ENCODE measurements at regions not wholly inside any gene's neighbourhood (a gene's known extent, or its start where the extent isn't known, plus 50 kb on each side); places are given as distances from the start of the nearest gene placed in this dataset.

DNA sequence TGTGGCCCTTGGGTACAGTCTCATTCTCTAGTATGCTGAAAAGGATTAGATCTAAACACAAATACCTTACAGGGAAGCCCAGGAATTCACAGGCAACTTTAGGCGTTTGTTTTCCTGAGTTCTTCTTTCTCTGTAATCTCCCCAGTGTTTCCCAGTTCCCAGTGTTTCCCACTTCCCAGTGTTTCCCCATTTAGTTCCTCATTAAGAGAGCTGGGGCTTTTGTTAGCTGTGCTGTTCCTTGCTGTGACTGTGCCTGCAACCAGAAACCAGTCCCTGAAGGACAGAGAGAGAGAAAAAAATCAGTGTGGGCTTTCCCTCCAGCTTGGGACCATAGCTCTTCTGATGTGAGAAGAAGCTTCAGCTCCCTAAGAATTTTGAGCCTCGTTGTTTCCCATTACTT lies 802.9 kb upstream of the COBL start:
- no peak for TF ChIP-seq SP1 (IDR thresholded peaks at IDR 0.05)
- no peak for TF ChIP-seq FOXA1 (IDR thresholded peaks at IDR 0.05)
- TF ChIP-seq L3MBTL2 (conservative IDR thresholded peaks at IDR 0.05), result no peak
- no peak for TF ChIP-seq FOXM1 (IDR thresholded peaks at IDR 0.05; ENCODE audit: borderline replicate concordance)
- TF ChIP-seq TARDBP (IDR thresholded peaks at IDR 0.05), result no peak
- no peak for TF ChIP-seq CTBP1 (IDR thresholded peaks at IDR 0.05; ENCODE audit: borderline replicate concordance)
- TF ChIP-seq, protein P1, sequence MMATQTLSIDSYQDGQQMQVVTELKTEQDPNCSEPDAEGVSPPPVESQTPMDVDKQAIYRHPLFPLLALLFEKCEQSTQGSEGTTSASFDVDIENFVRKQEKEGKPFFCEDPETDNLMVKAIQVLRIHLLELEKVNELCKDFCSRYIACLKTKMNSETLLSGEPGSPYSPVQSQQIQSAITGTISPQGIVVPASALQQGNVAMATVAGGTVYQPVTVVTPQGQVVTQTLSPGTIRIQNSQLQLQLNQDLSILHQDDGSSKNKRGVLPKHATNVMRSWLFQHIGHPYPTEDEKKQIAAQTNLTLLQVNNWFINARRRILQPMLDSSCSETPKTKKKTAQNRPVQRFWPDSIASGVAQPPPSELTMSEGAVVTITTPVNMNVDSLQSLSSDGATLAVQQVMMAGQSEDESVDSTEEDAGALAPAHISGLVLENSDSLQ (IDR thresholded peaks at IDR 0.05), result no peak

Data from HEK293T (cell line).